NOMO-1 (cell line): ENCODE measurements at regions not wholly inside any gene's neighbourhood (a gene's known extent, or its start where the extent isn't known, plus 50 kb on each side); places are given as distances from the start of the nearest gene placed in this dataset.

Experiments
- DNase-seq, 2 experiments: peaks; one replicate each; lab custom pipeline; 2025; ENCODE audit not compliant: unreplicated experiment in 2 of 2; lab: John Stamatoyannopoulos, UW

DNA sequence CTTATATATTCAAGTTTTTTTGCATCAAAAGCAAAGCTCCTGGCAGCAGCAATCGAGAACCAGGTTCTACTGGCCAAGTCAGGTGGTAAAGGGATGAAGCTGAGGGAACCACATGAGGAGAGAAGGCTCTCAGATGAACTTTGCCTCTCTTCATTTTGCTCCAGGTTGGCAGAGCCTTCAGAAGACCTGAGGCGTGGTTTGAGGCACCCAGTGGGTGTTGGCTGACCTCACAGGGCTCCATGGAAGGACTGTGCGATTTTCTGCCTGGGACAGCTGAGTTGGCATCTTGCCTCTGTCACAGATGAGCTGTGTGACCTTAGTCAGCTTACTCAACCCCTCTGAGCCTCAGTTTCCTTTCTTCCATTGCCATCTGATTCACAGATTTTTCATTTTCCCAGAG lies 89.0 kb downstream of the INSIG2 start:
- DNase-seq = no peak

DNA sequence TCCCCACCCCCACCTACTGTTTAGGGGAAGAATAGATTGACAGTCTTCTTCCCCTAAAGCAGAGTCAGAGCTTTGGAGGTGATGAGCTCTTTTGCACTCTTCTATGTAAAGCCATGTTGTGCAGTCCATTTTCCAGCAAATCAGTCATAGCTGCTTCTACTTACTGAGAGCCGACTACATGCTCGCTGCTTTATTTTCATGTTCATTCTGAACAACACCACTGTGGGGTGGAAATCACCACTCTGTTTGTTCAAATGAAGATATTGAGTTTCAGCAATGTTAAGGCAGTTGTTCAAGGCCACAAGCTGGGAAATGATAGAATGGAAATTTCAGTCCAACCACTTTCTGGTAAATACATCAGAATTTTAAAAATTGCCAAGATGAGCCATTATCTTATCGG lies 88.3 kb downstream of the INSIG2 start:
- no peak for DNase-seq

- no peak for DNase-seq
Measured at GRCh38 chr2:118171546-118171945, 83.3 kb downstream of the INSIG2 start.

DNA sequence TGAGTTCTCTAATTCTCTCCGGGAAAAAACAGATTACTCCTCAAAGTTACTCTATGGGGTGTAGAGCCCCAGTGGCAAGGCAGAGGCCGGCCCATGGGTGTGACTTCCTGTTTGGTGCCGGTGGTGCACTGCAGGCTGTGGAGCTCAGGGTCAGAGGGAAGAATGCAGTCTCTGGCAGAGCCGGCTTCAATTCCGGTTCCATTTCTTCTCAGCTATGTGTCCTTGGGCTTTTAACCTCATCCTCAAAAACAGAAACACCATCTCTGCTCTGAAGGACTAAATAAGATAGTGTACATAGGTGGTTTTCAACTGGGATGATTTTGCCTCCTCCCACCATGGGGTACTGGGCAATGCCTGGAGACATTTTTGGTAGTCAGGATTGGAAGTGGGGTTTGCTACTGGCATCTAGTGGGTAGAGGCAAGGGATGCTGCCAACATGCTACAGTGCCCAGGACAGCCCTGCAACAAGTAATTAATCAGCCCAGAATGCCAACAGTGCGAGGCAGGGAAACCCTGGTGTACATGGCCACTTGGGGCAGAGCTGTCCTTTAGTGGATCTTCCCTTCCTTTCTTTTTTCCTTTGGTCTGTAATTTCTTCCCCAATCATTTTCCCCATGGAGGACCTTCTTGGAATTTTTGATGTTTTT lies 81.2 kb downstream of the INSIG2 start:
- peak; percentile 21 to 57 for DNase-seq

DNA sequence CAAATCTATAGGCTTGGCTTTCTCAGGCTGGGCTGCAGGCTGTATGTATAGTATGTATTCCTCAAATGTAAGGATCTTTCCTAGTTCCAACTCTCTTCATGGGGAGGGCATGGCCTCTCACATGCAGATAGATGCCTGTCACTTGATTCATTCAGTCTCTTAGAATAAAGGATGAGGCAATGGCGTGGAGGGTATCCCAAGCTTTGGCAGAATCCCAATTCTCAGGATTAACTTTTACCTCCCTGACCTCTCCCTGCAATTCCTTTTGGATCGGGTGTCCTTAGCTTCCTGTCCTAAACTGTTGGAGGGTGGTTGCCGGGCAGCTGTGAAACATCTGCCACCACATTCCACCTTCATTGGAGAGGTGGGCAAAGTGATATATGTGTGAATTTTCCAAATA lies 80.3 kb downstream of the INSIG2 start:
- DNase-seq = no peak

DNA sequence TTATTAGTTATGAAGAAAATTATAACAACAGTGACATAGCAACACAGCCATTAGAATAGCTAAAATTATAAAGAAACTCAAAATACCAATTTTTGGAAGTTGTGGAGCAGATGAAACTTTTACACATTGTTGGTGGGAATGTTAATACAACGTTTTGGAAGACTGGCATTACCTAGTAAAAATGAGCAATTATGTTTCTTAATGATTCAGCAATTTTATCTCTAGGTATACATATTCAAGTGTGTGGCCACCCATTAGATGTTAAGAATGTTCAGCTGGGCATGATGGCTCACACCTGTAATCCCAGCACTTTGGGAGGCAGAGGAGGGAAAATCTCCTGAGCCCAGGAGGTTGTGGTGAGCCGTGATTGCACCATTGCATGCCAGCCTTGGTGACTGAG lies 78.8 kb downstream of the INSIG2 start:
- DNase-seq = no peak

GRCh38 chr2:118166242-118166641 lies 78.0 kb downstream of the INSIG2 start:
- no peak for DNase-seq

- DNase-seq = no peak
Measured at GRCh38 chr2:118165595-118165994, 77.3 kb downstream of the INSIG2 start.
